ENCODE measurements at regions not wholly inside any gene's neighbourhood (a gene's known extent, or its start where the extent isn't known, plus 50 kb on each side); places are given as distances from the start of the nearest gene placed in this dataset.
"Not testable (repeated sequence)": the region's sequence is repeated elsewhere in the genome, so short reads cannot be mapped to it uniquely, and the experiment has no call there.

DNA sequence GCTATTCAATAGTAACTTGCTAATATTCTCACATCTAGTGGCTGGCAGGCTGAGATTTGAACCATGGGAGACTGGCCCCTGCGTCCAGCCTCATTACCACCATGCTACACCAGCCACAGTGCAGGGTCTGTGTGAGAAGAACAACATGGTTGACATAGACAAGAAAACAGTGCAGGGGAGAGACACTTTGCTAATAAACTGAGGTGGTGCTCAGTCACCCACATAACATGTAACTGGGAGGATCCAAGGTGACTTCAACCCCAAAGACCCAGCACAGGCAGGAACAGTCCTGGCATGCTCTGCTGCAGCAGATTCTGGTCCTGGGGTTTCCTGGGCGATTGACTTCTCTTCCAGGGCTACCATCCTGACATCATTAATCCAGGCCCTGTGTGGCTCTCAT, 143.1 kb downstream of the CSNK2A3 start:
- H2AFZ ChIP-seq: no peak overlapping the region
- H3K79me2 ChIP-seq: no peaks in the 10 kb centered on the region
- no peaks in the 10 kb centered on the region for H3K36me3 ChIP-seq (ENCODE audit: control insufficient read depth, insufficient read depth, low read length)
- no peaks in the 10 kb centered on the region for H3K9me3 ChIP-seq (ENCODE audit: control insufficient read depth, low read length)
- no peaks in the 10 kb centered on the region for H3K4me1 ChIP-seq
- no peaks in the 10 kb centered on the region for H3K27me3 ChIP-seq (ENCODE audit: control insufficient read depth, insufficient read depth, low read length)
- H3K4me3 ChIP-seq (ENCODE audit: low read depth, low read length): no peak overlapping the region
- TF ChIP-seq CTCF (IDR thresholded peaks at IDR 0.05): no peak
- no peak overlapping the region for H3K4me2 ChIP-seq (ENCODE audit: low read length)
- no peak overlapping the region for H3K9ac ChIP-seq
- no peak overlapping the region for H3K27ac ChIP-seq

DNA sequence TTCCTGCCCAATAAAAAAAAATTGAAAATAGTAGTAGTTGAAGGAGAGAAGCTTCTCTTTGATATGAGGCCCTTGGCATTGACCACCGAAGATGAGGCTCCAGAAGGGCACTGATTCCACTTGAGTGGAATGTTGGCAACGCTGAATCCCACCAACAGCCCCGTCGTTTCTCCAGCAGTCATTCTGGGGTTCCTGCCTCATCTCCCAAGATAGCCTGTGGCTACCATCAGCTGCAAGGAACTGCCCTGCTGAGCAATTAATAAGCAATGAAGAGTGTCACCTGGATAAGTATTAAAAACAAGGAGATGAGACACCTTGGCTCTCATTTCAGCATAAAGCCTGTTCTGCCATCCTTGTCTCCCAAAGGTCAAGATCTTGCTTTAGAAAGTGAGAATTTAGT, 144.1 kb downstream of the CSNK2A3 start:
- Histone ChIP-seq H3K9me3 (ENCODE audit: control insufficient read depth, low read length) (no peaks in the 10 kb centered on the region), H3K36me3 (ENCODE audit: control insufficient read depth, insufficient read depth, low read length) (no peaks in the 10 kb centered on the region), H3K4me1 (no peaks in the 10 kb centered on the region), H3K27ac (no peak overlapping the region), H3K79me2 (no peaks in the 10 kb centered on the region), H3K9ac (no peak overlapping the region), H3K4me3 (ENCODE audit: low read depth, low read length) (no peak overlapping the region), H3K27me3 (ENCODE audit: control insufficient read depth, insufficient read depth, low read length) (no peaks in the 10 kb centered on the region), H2AFZ (no peak overlapping the region), H3K4me2 (ENCODE audit: low read length) (no peak overlapping the region)
- TF ChIP-seq CTCF (IDR thresholded peaks at IDR 0.05): no peak

GRCh38 chr11:11207428-11207827, 145.6 kb downstream of the CSNK2A3 start:
- H3K4me3 ChIP-seq (ENCODE audit: low read depth, low read length): no peak overlapping the region
- H3K9ac ChIP-seq: no peak overlapping the region
- no peaks in the 10 kb centered on the region for H3K4me1 ChIP-seq
- H3K79me2 ChIP-seq: no peaks in the 10 kb centered on the region
- H3K27ac ChIP-seq: no peak overlapping the region
- no peak overlapping the region for H3K4me2 ChIP-seq (ENCODE audit: low read length)
- H2AFZ ChIP-seq: no peak overlapping the region
- H3K36me3 ChIP-seq (ENCODE audit: control insufficient read depth, insufficient read depth, low read length): no peaks in the 10 kb centered on the region
- no peaks in the 10 kb centered on the region for H3K27me3 ChIP-seq (ENCODE audit: control insufficient read depth, insufficient read depth, low read length)
- H3K9me3 ChIP-seq (ENCODE audit: control insufficient read depth, low read length): no peaks in the 10 kb centered on the region
- TF ChIP-seq CTCF (IDR thresholded peaks at IDR 0.05): no peak

- H2AFZ ChIP-seq: no peak overlapping the region
- H3K4me3 ChIP-seq (ENCODE audit: low read depth, low read length): no peak overlapping the region
- no peaks in the 10 kb centered on the region for H3K9me3 ChIP-seq (ENCODE audit: control insufficient read depth, low read length)
- TF ChIP-seq CTCF (IDR thresholded peaks at IDR 0.05): no peak
- H3K27ac ChIP-seq: no peak overlapping the region
- H3K79me2 ChIP-seq: no peaks in the 10 kb centered on the region
- no peaks in the 10 kb centered on the region for H3K4me1 ChIP-seq
- no peak overlapping the region for H3K9ac ChIP-seq
- no peak overlapping the region for H3K4me2 ChIP-seq (ENCODE audit: low read length)
- H3K27me3 ChIP-seq (ENCODE audit: control insufficient read depth, insufficient read depth, low read length): no peaks in the 10 kb centered on the region
- no peaks in the 10 kb centered on the region for H3K36me3 ChIP-seq (ENCODE audit: control insufficient read depth, insufficient read depth, low read length)
Observed at GRCh38 chr11:11206484-11206883, 146.6 kb downstream of the CSNK2A3 start.

- H3K27ac ChIP-seq: no peak overlapping the region
- no peak overlapping the region for H2AFZ ChIP-seq
- H3K27me3 ChIP-seq (ENCODE audit: control insufficient read depth, insufficient read depth, low read length): no peaks in the 10 kb centered on the region
- H3K9ac ChIP-seq: no peak overlapping the region
- H3K36me3 ChIP-seq (ENCODE audit: control insufficient read depth, insufficient read depth, low read length): no peaks in the 10 kb centered on the region
- no peaks in the 10 kb centered on the region for H3K4me1 ChIP-seq
- H3K4me3 ChIP-seq (ENCODE audit: low read depth, low read length): no peak overlapping the region
- no peaks in the 10 kb centered on the region for H3K79me2 ChIP-seq
- H3K4me2 ChIP-seq (ENCODE audit: low read length): no peak overlapping the region
- no peak for TF ChIP-seq CTCF (IDR thresholded peaks at IDR 0.05)
- H3K9me3 ChIP-seq (ENCODE audit: control insufficient read depth, low read length): no peaks in the 10 kb centered on the region
Observed at GRCh38 chr11:11202885-11203284, 150.2 kb downstream of the CSNK2A3 start.

DNA sequence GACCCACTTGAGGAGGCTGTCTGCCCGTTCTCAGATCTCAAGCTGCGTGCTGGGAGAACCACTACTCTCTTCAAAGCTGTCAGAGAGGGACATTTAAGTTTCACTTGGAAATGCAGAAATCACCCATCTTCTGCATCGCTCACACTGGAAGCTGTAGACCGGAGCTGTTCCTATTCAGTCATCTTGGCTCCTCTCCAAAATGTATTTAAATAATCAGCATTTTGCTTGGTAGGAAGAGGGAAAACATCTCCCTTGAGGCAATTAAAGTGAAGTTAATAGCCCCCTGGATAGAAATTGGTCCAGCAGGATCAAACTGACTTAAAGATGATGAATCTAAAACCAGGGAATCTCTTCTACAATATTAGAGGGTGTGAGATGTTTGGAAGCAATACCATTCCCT, 151.7 kb downstream of the CSNK2A3 start:
- not testable (repeated sequence) for H3K4me2 ChIP-seq (ENCODE audit: low read length); H3K27ac ChIP-seq; H3K9me3 ChIP-seq (ENCODE audit: control insufficient read depth, low read length); H3K36me3 ChIP-seq (ENCODE audit: control insufficient read depth, insufficient read depth, low read length); H2AFZ ChIP-seq; H3K79me2 ChIP-seq; H3K4me3 ChIP-seq (ENCODE audit: low read depth, low read length); H3K9ac ChIP-seq; H3K4me1 ChIP-seq; H3K27me3 ChIP-seq (ENCODE audit: control insufficient read depth, insufficient read depth, low read length)
